ENCODE measurements at regions not wholly inside any gene's neighbourhood (a gene's known extent, or its start where the extent isn't known, plus 50 kb on each side); places are given as distances from the start of the nearest gene placed in this dataset.

DNA sequence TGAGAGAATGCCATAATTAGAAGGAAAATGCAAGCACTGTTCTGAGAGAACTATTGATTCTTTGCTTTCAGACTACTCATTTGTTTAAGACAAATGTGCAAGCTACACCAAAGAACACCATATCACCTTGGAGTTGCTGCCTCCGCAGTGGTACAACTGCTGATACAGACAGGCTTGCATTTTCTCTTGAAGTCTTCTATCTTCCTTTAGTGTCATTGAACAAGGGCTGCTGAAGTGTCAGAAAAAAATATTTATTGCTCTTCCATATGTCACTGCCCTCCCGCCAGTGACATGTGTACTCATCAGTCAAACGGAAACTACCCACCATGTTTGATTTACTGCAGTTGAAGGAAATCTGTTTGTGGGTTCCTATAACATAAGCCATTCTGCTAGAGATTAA is 318.3 kb upstream of the MAGEB18 start:
- Histone ChIP-seq H2AFZ (ENCODE audit: low read length) (no peak overlapping the region), H3K79me2 (ENCODE audit: insufficient read depth, low read depth, low read length) (no peaks in the 10 kb centered on the region), H3K4me1 (ENCODE audit: insufficient read depth, low read length, poor library complexity, severe bottlenecking) (no peaks in the 10 kb centered on the region), H3K4me3 (ENCODE audit: low read depth, low read length, poor library complexity, severe bottlenecking) (no peak overlapping the region), H3K9me3 (ENCODE audit: low read length) (no peaks in the 10 kb centered on the region), H3K4me2 (ENCODE audit: low read length) (no peak overlapping the region), H3K9me2 (ENCODE audit: insufficient read depth, low read length) (no peaks in the 10 kb centered on the region), H4K20me1 (ENCODE audit: insufficient read depth, low read length) (no peaks in the 10 kb centered on the region), H3K27ac (ENCODE audit: low read depth, low read length, poor library complexity, severe bottlenecking) (no peak overlapping the region), H3K36me3 (ENCODE audit: insufficient read depth, low read length) (no peaks in the 10 kb centered on the region)
- DNase-seq (ENCODE audit: low spot score), result no peak
- ChIA-PET CTCF (ENCODE audit: unreplicated experiment) (no interaction called here), POLR2A (no interaction called here)
- TF ChIP-seq, protein P1, sequence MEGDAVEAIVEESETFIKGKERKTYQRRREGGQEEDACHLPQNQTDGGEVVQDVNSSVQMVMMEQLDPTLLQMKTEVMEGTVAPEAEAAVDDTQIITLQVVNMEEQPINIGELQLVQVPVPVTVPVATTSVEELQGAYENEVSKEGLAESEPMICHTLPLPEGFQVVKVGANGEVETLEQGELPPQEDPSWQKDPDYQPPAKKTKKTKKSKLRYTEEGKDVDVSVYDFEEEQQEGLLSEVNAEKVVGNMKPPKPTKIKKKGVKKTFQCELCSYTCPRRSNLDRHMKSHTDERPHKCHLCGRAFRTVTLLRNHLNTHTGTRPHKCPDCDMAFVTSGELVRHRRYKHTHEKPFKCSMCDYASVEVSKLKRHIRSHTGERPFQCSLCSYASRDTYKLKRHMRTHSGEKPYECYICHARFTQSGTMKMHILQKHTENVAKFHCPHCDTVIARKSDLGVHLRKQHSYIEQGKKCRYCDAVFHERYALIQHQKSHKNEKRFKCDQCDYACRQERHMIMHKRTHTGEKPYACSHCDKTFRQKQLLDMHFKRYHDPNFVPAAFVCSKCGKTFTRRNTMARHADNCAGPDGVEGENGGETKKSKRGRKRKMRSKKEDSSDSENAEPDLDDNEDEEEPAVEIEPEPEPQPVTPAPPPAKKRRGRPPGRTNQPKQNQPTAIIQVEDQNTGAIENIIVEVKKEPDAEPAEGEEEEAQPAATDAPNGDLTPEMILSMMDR (conservative IDR thresholded peaks at IDR 0.05; ENCODE audit: low read length), result no peak
- no peak for TF ChIP-seq EZH2phosphoT487 (IDR thresholded peaks at IDR 0.05; ENCODE audit: borderline replicate concordance, low read depth, low read length)
- no TSS peak for BruUV-seq (replicated peaks)
- intact Hi-C loops (cut with micrococcal nuclease; ENCODE audit: unreplicated experiment), result no loop called here

DNA sequence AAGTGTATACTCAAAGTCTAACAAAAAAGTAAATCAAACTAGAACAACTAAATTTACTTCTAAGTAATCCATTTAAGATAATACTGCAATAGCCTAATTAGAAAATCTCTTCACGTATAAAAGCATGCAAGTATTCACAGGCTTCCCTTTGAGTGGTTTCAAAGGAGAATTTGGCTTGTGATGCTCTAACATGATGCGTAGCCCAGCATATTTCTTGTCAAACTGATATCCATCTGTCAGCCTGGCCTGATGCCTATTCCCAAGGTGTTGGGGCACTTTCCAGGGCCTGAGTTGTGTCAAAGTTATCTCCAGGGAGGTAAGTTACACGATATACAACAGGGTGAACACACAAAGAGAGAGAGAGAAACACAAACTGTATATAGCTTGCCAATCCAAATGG is 287.0 kb upstream of the MAGEB18 start:
- Histone ChIP-seq H3K4me3 (ENCODE audit: low read depth, low read length, poor library complexity, severe bottlenecking) (no peak overlapping the region), H3K4me2 (ENCODE audit: low read length) (no peak overlapping the region), H3K9me2 (ENCODE audit: insufficient read depth, low read length) (no peaks in the 10 kb centered on the region), H2AFZ (ENCODE audit: low read length) (no peak overlapping the region), H3K27ac (ENCODE audit: low read depth, low read length, poor library complexity, severe bottlenecking) (no peak overlapping the region), H3K4me1 (ENCODE audit: insufficient read depth, low read length, poor library complexity, severe bottlenecking) (no peaks in the 10 kb centered on the region), H4K20me1 (ENCODE audit: insufficient read depth, low read length) (no peaks in the 10 kb centered on the region), H3K36me3 (ENCODE audit: insufficient read depth, low read length) (no peaks in the 10 kb centered on the region), H3K79me2 (ENCODE audit: insufficient read depth, low read depth, low read length) (no peaks in the 10 kb centered on the region), H3K9me3 (ENCODE audit: low read length) (no peaks in the 10 kb centered on the region)
- BruUV-seq (replicated peaks), result no TSS peak
- intact Hi-C loops (cut with micrococcal nuclease; ENCODE audit: unreplicated experiment), result no loop called here
- DNase-seq (ENCODE audit: low spot score), result no peak
- TF ChIP-seq, protein P1 (conservative IDR thresholded peaks at IDR 0.05; ENCODE audit: low read length), result no peak
- no peak for TF ChIP-seq EZH2phosphoT487 (IDR thresholded peaks at IDR 0.05; ENCODE audit: borderline replicate concordance, low read depth, low read length)
- ChIA-PET CTCF (ENCODE audit: unreplicated experiment) (no interaction called here), POLR2A (no interaction called here)

DNA sequence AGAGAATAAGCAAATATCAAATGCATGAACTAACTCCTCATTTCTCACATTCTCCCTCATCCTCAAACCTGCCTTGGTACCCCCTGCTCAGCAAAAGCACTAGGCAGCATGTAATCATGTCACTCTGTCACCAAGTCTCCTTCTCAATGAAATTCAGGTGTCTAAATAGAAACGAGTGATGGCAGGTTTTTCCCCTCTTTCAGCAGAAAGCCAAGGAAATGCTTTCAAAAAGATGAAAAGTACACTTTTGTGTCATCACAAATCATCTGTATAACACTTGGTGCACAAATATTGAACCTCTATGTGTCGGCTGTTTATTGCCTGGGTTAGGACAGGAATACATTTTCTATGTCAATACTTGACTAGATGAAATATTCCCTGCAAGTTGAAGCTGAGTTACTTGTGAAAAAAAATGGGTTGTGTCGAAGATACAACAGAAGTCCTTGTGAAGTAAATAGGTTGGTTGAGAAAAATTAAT is 285.1 kb upstream of the MAGEB18 start:
- Histone ChIP-seq H3K4me3 (ENCODE audit: low read depth, low read length, poor library complexity, severe bottlenecking) (no peak overlapping the region), H3K27ac (ENCODE audit: low read depth, low read length, poor library complexity, severe bottlenecking) (no peak overlapping the region), H3K36me3 (ENCODE audit: insufficient read depth, low read length) (no peaks in the 10 kb centered on the region), H3K79me2 (ENCODE audit: insufficient read depth, low read depth, low read length) (no peaks in the 10 kb centered on the region), H3K9me2 (ENCODE audit: insufficient read depth, low read length) (no peaks in the 10 kb centered on the region), H4K20me1 (ENCODE audit: insufficient read depth, low read length) (no peaks in the 10 kb centered on the region), H3K9me3 (ENCODE audit: low read length) (no peaks in the 10 kb centered on the region), H2AFZ (ENCODE audit: low read length) (no peak overlapping the region), H3K4me2 (ENCODE audit: low read length) (no peak overlapping the region), H3K4me1 (ENCODE audit: insufficient read depth, low read length, poor library complexity, severe bottlenecking) (no peaks in the 10 kb centered on the region)
- DNase-seq (ENCODE audit: low spot score), result no peak
- intact Hi-C loops (cut with micrococcal nuclease; ENCODE audit: unreplicated experiment), result no loop called here
- ChIA-PET POLR2A (no interaction called here), CTCF (ENCODE audit: unreplicated experiment) (no interaction called here)
- BruUV-seq (replicated peaks), result no TSS peak
- TF ChIP-seq, protein P1 (conservative IDR thresholded peaks at IDR 0.05; ENCODE audit: low read length), result no peak
